Erythroblast (primary cell): ENCODE measurements at regions not wholly inside any gene's neighbourhood (a gene's known extent, or its start where the extent isn't known, plus 50 kb on each side); places are given as distances from the start of the nearest gene placed in this dataset.

Experiments used
- GATA1 ChIP-seq: IDR thresholded peaks from 2 replicates; pipeline ENCODE4 v1.6.1; 2011; ENCODE audit warnings: low read depth, mild to moderate bottlenecking, control low read depth, low read length, moderate library complexity
- POLR2A ChIP-seq: IDR thresholded peaks from 2 replicates; pipeline ENCODE4 v1.6.1; 2011; ENCODE audit warnings: mild to moderate bottlenecking, low read length

DNA sequence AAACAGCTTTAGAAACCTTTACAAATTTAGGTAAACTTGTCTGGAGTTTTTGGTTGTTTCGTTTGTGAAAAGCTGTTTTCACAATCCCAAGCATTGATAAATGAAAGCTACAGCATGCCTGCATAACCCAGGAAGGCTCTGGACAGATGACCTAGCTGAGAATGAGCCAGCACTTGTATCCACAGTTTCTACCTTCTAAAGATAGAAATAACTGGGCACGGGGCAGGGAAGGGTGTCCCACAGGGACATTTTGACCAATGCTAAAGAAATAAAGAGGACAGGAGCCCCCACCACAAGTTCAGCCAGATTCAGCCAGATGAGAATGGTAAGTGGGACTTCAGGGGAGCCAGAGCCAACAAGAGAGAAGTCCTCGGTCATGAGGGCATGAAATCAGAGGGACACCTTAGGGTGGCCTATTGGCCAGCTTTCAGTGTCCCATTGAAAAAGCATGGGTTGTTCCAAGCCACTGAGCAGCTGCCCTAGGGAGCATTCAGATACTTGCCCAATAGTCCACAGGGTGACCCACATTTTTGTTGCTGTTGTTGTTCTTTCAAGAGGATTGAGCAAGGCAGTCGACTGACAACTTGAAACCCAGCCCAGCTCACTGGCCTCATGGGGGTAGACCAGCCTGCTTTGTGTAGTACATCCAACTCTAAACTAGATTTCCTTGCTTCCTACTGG, 140.3 kb upstream of the NUDT4 start:
- TF ChIP-seq POLR2A = no peak
- no peak for TF ChIP-seq GATA1
